Myocyte (in vitro differentiated cells): ENCODE measurements at regions not wholly inside any gene's neighbourhood (a gene's known extent, or its start where the extent isn't known, plus 50 kb on each side); places are given as distances from the start of the nearest gene placed in this dataset.

Source experiments
- DNase-seq: peaks from one replicate; pipeline ENCODE4 v3.0.0-alpha.2; 2012; ENCODE audit warnings: low read depth

- no peak for DNase-seq
Observed at GRCh38 chr15:23514484-23514883, 51.0 kb upstream of the MKRN3 start.

GRCh38 chr15:23506762-23507161 lies 58.7 kb upstream of the MKRN3 start:
- no peak for DNase-seq

DNA sequence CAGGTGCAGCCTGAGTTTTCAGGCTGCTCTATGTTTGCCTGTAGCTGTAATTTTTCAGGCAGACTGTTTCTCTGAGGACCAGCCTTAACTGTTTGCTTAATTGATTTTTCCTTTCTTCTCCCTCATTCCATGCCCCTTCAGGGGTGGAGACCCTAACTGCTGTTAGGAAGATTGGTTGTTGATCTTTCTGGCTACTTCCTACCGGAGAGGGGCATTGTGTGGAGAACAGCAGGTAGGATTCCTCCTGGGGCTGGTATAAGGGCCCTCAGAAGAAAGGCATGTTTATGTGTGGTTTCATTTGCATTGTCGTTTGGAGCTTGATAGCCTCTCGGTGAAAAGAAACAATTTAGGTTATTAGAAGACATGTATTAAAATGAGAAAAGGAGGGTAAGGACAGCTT lies 56.9 kb upstream of the GOLGA6L2 start:
- no peak for DNase-seq

- no peak for DNase-seq
Observed at GRCh38 chr15:23503576-23503975, 56.5 kb upstream of the GOLGA6L2 start.

DNA sequence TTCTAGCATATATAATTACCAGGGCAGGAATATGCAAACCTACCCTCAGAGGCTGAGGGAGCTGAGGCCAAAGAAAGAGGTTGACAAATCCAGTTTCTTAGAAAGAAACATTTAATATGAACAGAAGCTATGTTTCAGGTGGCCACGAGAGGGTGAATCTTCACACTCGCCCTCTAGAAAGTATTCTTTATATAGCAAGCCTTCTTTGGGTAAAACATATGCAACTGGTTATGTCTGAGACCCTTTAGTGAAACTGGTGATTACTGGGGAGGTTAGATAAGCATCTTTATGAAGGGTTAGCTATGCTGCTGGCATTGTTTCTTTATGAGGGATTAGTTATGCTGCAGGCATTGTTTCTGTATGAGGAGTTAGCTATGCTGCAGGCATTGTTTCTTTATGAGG lies 50.7 kb upstream of the GOLGA6L2 start:
- peak; percentile 17 for DNase-seq
